ENCODE measurements at regions not wholly inside any gene's neighbourhood (a gene's known extent, or its start where the extent isn't known, plus 50 kb on each side); places are given as distances from the start of the nearest gene placed in this dataset.

GRCh38 chr5:143918961-143919360, 107.0 kb downstream of the HMHB1 start:
- TF ChIP-seq CTCF (IDR thresholded peaks at IDR 0.05) (no peak), POLR2A (IDR thresholded peaks at IDR 0.05) (no peak)
